GM12878 (cell line): ENCODE measurements at regions not wholly inside any gene's neighbourhood (a gene's known extent, or its start where the extent isn't known, plus 50 kb on each side); places are given as distances from the start of the nearest gene placed in this dataset.

Source experiments
- ASH2L ChIP-seq: fragments of 300-600, 200-600 bp; sonication (generic); IDR thresholded peaks from 2 replicates; pipeline ENCODE4 v1.6.1; 2017; ENCODE audit warnings: low read depth, mild to moderate bottlenecking, borderline replicate concordance
- CTCF ChIP-seq, 3 experiments: IDR thresholded peaks in 2 of 3; conservative IDR thresholded peaks in 1 of 3; 2 replicates each; pipeline ENCODE4 v1.5.1; 2011; ENCODE audit warnings: low read depth in 3 of 3, low read length in 3 of 3, mild to moderate bottlenecking in 3 of 3, control low read depth in 2 of 3, moderate library complexity in 2 of 3, inconsistent platforms in 1 of 3, mixed read lengths in 1 of 3; ENCODE audit not compliant: control insufficient read depth in 2 of 3, insufficient read depth in 1 of 3; ENCODE audit errors: extremely low read depth in 1 of 3
- EZH2 ChIP-seq: IDR thresholded peaks from 2 replicates; pipeline ENCODE4 v1.6.1; 2012; ENCODE audit warnings: low read depth, mild to moderate bottlenecking, control low read depth, inconsistent platforms, low read length, borderline replicate concordance; ENCODE audit not compliant: control insufficient read depth
- GABPA ChIP-seq: IDR thresholded peaks from 2 replicates; pipeline ENCODE4 v1.6.1; 2014; ENCODE audit warnings: antibody characterized with exemption, low read depth, mild to moderate bottlenecking, inconsistent platforms
- HDAC2 ChIP-seq: fragments of 200-600 bp; sonication (generic); IDR thresholded peaks from 2 replicates; pipeline ENCODE4 v1.6.1; 2017
- KLF5 ChIP-seq: fragments of 450-650 bp; IDR thresholded peaks from 2 replicates; pipeline ENCODE4 v1.6.1; 2014; ENCODE audit warnings: mild to moderate bottlenecking; ENCODE audit not compliant: partially characterized antibody
- NRF1 ChIP-seq: conservative IDR thresholded peaks from 2 replicates; pipeline ENCODE4 v1.6.1; 2011; ENCODE audit warnings: mild to moderate bottlenecking, low read depth, low read length, improper control_type of control experiment
- POLR2AphosphoS5 ChIP-seq: IDR thresholded peaks from 2 replicates; pipeline ENCODE4 v1.6.1; 2011; ENCODE audit warnings: mild to moderate bottlenecking, low read length, inconsistent platforms
- RAD21 ChIP-seq: IDR thresholded peaks from 2 replicates; pipeline ENCODE4 v1.6.1; 2011; ENCODE audit warnings: mild to moderate bottlenecking, low read depth, low read length, moderate library complexity; ENCODE audit not compliant: insufficient read depth
- REST ChIP-seq: IDR thresholded peaks from 2 replicates; pipeline ENCODE4 v1.6.1; 2012; ENCODE audit warnings: mild to moderate bottlenecking, low read depth, low read length
- SIX5 ChIP-seq: IDR thresholded peaks from 2 replicates; pipeline ENCODE4 v1.6.1; 2011; ENCODE audit warnings: mild to moderate bottlenecking, low read depth, low read length, moderate library complexity; ENCODE audit not compliant: severe bottlenecking
- SUPT20H ChIP-seq: IDR thresholded peaks from 2 replicates; pipeline ENCODE4 v1.6.1; 2011; ENCODE audit warnings: low read depth, mild to moderate bottlenecking, low read length, moderate library complexity, borderline replicate concordance; ENCODE audit not compliant: control insufficient read depth
- TAF1 ChIP-seq: IDR thresholded peaks from 2 replicates; pipeline ENCODE4 v1.6.1; 2011; ENCODE audit warnings: mild to moderate bottlenecking, low read depth, low read length, borderline replicate concordance
- TCF12 ChIP-seq: IDR thresholded peaks from 2 replicates; pipeline ENCODE4 v1.6.1; 2011; ENCODE audit warnings: low read depth, mild to moderate bottlenecking, low read length

DNA sequence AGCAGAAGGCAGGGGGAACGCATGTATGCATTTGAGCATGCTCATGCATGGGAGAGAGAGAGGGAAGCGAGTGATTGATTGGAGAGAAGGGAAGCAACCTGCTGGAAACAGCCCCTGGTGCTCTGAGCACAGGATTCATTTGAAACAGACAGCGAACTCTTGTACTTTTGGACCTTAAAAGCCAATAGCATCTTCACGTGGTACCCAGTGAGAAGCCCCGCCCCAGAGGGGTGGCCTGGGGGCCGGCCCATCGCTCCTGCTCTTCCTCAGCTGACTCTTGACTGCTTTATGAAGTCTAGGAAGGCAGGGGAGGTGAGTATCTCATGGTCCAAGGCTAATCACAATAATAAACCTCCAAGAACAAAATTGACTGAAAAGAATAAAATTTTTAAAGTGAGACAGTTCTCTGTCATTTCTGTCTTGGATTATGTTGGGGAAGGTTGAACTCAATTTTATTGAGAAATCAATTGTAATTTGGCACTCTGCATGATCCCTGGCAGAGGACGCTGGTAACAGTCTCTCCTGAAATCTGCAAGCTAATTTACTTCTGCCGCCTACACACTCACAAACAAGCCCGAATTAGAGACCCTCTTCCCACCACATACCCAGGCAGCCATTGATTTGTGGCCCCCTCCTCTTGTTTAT, 168.2 kb upstream of the PPARGC1A start:
- TF ChIP-seq HDAC2, result no peak
- no peak for TF ChIP-seq RAD21
- no peak for TF ChIP-seq KLF5
- TF ChIP-seq SUPT20H, result no peak
- no peak for TF ChIP-seq NRF1
- no peak for TF ChIP-seq EZH2
- TF ChIP-seq TCF12, result no peak
- no peak for TF ChIP-seq GABPA
- TF ChIP-seq CTCF (IDR thresholded peaks at IDR 0.05 in 2 of 3, conservative IDR thresholded peaks at IDR 0.05 in 1 of 3; ENCODE audit: control insufficient read depth in 2 of 3, extremely low read depth in 1 of 3, insufficient read depth in 1 of 3, low read depth in 3 of 3, low read length in 3 of 3), result no peak
- no peak for TF ChIP-seq POLR2AphosphoS5
- no peak for TF ChIP-seq TAF1
- no peak for TF ChIP-seq SIX5
- no peak for TF ChIP-seq REST
- no peak for TF ChIP-seq ASH2L
